ENCODE measurements at regions not wholly inside any gene's neighbourhood (a gene's known extent, or its start where the extent isn't known, plus 50 kb on each side); places are given as distances from the start of the nearest gene placed in this dataset.

GRCh38 chr5:24289582-24290335, 355.0 kb downstream of the CDH10 start:
- H3K4me3 ChIP-seq (ENCODE audit: low read depth, low read length), result no peak overlapping the region
- no peak for DNase-seq (ENCODE audit: low read depth)
- no peak for TF ChIP-seq CTCF (conservative IDR thresholded peaks at IDR 0.05; ENCODE audit: low read depth, low read length)

GRCh38 chr5:24290536-24290935, 354.2 kb downstream of the CDH10 start:
- no peak for TF ChIP-seq CTCF (conservative IDR thresholded peaks at IDR 0.05; ENCODE audit: low read depth, low read length)
- DNase-seq (ENCODE audit: low read depth), result no peak
- H3K4me3 ChIP-seq (ENCODE audit: low read depth, low read length), result no peak overlapping the region

- H3K4me3 ChIP-seq (ENCODE audit: low read depth, low read length), result no peak overlapping the region
- TF ChIP-seq CTCF (conservative IDR thresholded peaks at IDR 0.05; ENCODE audit: low read depth, low read length), result no peak
- no peak for DNase-seq (ENCODE audit: low read depth)
Measured at GRCh38 chr5:24291916-24292315, 352.9 kb downstream of the CDH10 start.

- no peak for TF ChIP-seq CTCF (conservative IDR thresholded peaks at IDR 0.05; ENCODE audit: low read depth, low read length)
- DNase-seq (ENCODE audit: low read depth), result no peak
- H3K4me3 ChIP-seq (ENCODE audit: low read depth, low read length), result no peak overlapping the region
Measured at GRCh38 chr5:24294333-24294732, 350.4 kb downstream of the CDH10 start.

GRCh38 chr5:24314106-24314505, 330.7 kb downstream of the CDH10 start:
- no peak for TF ChIP-seq CTCF (conservative IDR thresholded peaks at IDR 0.05; ENCODE audit: low read depth, low read length)
- no peak overlapping the region for H3K4me3 ChIP-seq (ENCODE audit: low read depth, low read length)

GRCh38 chr5:24320643-24321042, 324.1 kb downstream of the CDH10 start:
- TF ChIP-seq CTCF (conservative IDR thresholded peaks at IDR 0.05; ENCODE audit: low read depth, low read length), result no peak
- DNase-seq (ENCODE audit: low read depth), result no peak

More at GRCh38 chr5:24314106-24314505, 330.7 kb downstream of the CDH10 start:
- no peak for DNase-seq (ENCODE audit: low read depth)

GRCh38 chr5:24325306-24325832, 319.4 kb downstream of the CDH10 start:
- no peak for TF ChIP-seq CTCF (conservative IDR thresholded peaks at IDR 0.05; ENCODE audit: low read depth, low read length)
- no peak for DNase-seq (ENCODE audit: low read depth)
- no peak overlapping the region for H3K4me3 ChIP-seq (ENCODE audit: low read depth, low read length)

More at GRCh38 chr5:24320643-24321042, 324.1 kb downstream of the CDH10 start:
- no peak overlapping the region for H3K4me3 ChIP-seq (ENCODE audit: low read depth, low read length)

Measured in epithelial cell of proximal tubule (primary cell).